ENCODE measurements at regions not wholly inside any gene's neighbourhood (a gene's known extent, or its start where the extent isn't known, plus 50 kb on each side); places are given as distances from the start of the nearest gene placed in this dataset.

DNA sequence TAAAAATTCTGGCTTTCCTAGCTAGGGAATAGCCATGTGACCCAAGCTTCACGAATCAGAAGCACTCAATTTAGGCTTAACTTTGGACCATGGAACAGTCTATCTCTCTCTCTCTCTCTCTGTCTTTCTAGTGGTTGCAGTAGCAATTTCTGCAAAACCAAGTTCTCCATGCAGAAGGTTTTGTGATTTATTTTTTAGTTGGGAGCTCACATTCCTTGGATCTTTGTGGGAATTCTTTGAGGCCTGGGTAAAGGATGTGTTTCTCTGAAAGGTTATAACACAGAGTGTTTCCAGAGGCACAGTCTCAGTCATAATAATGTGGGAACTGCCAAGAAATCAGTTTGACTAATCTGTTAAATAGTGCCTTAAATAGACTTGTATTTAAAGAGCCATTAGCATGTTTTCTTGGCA is 112.3 kb upstream of the COL11A1 start:
- H3K27me3 Mint-ChIP-seq (ENCODE audit: unreplicated experiment) = no peaks in the 10 kb centered on the region
- no peaks in the 10 kb centered on the region for H3K9me3 Mint-ChIP-seq (ENCODE audit: unreplicated experiment)
- no peak for DNase-seq
- no peak overlapping the region for H3K4me3 Mint-ChIP-seq (ENCODE audit: unreplicated experiment)
- TF ChIP-seq CTCF (IDR thresholded peaks at IDR 0.05; ENCODE audit: partially characterized antibody, unreplicated experiment) = no peak
- H3K27ac Mint-ChIP-seq (ENCODE audit: unreplicated experiment) = no peak overlapping the region
- no peaks in the 10 kb centered on the region for H3K36me3 Mint-ChIP-seq (ENCODE audit: unreplicated experiment)
- H3K4me1 Mint-ChIP-seq (ENCODE audit: low read depth, unreplicated experiment) = no peaks in the 10 kb centered on the region

GRCh38 chr1:103218821-103219220 is 110.5 kb upstream of the COL11A1 start:
- H3K4me1 Mint-ChIP-seq (ENCODE audit: low read depth, unreplicated experiment) = no peaks in the 10 kb centered on the region
- no peaks in the 10 kb centered on the region for H3K27me3 Mint-ChIP-seq (ENCODE audit: unreplicated experiment)
- no peak for DNase-seq
- TF ChIP-seq CTCF (IDR thresholded peaks at IDR 0.05; ENCODE audit: partially characterized antibody, unreplicated experiment) = no peak
- H3K27ac Mint-ChIP-seq (ENCODE audit: unreplicated experiment) = no peak overlapping the region
- H3K36me3 Mint-ChIP-seq (ENCODE audit: unreplicated experiment) = no peaks in the 10 kb centered on the region
- H3K9me3 Mint-ChIP-seq (ENCODE audit: unreplicated experiment) = no peaks in the 10 kb centered on the region
- H3K4me3 Mint-ChIP-seq (ENCODE audit: unreplicated experiment) = no peak overlapping the region

DNA sequence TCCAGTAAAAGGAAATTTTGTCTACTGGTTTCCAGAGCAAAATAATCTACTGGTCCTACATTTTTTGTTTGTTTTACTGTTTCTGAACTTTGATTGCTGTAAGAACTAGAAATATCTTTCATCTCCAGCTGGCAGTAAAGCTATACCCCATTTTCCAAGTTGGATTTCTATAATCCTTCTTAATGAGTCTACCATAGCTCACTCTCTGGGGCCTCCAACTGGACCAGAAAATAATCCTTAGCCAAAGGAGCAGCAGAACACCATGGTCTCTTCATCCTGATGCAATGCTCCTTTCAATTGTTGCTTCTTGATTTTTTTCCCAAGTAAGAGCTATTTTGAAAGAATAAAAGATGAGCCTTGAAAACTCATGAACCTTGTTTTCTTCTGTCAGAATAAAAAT is 110.0 kb upstream of the COL11A1 start:
- Mint-ChIP-seq H3K27me3 (ENCODE audit: unreplicated experiment) (no peaks in the 10 kb centered on the region), H3K4me1 (ENCODE audit: low read depth, unreplicated experiment) (no peaks in the 10 kb centered on the region), H3K36me3 (ENCODE audit: unreplicated experiment) (no peaks in the 10 kb centered on the region), H3K4me3 (ENCODE audit: unreplicated experiment) (no peak overlapping the region), H3K27ac (ENCODE audit: unreplicated experiment) (no peak overlapping the region), H3K9me3 (ENCODE audit: unreplicated experiment) (no peaks in the 10 kb centered on the region)
- no peak for DNase-seq
- no peak for TF ChIP-seq CTCF (IDR thresholded peaks at IDR 0.05; ENCODE audit: partially characterized antibody, unreplicated experiment)

DNA sequence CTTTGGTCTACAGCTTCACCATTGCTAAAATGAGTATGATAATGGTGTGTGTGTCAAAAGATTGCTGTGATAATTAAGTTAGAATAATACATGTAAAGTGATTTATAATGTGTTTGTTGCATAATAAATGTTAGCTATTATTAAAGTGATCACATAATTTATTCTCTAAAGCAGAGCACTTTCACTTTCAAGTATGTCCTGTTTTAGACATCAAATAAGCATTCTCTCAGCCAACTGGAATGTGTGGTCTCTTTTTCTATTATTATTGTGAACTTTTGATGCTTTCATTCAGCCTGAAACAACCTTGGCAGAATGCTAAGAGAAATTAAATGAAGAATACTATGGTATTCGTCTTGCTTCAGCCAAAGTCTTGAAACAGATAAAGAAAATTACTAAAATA is 102.8 kb upstream of the COL11A1 start:
- no peak for TF ChIP-seq CTCF (IDR thresholded peaks at IDR 0.05; ENCODE audit: partially characterized antibody, unreplicated experiment)
- Mint-ChIP-seq H3K27ac (ENCODE audit: unreplicated experiment) (no peak overlapping the region), H3K4me3 (ENCODE audit: unreplicated experiment) (no peak overlapping the region), H3K9me3 (ENCODE audit: unreplicated experiment) (no peaks in the 10 kb centered on the region), H3K27me3 (ENCODE audit: unreplicated experiment) (peaks cover 2% of the 10 kb centered on the region), H3K4me1 (ENCODE audit: low read depth, unreplicated experiment) (no peaks in the 10 kb centered on the region), H3K36me3 (ENCODE audit: unreplicated experiment) (no peaks in the 10 kb centered on the region)
- DNase-seq = no peak

- Mint-ChIP-seq H3K9me3 (ENCODE audit: unreplicated experiment) (no peaks in the 10 kb centered on the region), H3K36me3 (ENCODE audit: unreplicated experiment) (no peaks in the 10 kb centered on the region), H3K4me1 (ENCODE audit: low read depth, unreplicated experiment) (no peaks in the 10 kb centered on the region), H3K27ac (ENCODE audit: unreplicated experiment) (no peak overlapping the region), H3K4me3 (ENCODE audit: unreplicated experiment) (no peak overlapping the region), H3K27me3 (ENCODE audit: unreplicated experiment) (peaks cover 2% of the 10 kb centered on the region)
- no peak for DNase-seq
- TF ChIP-seq CTCF (IDR thresholded peaks at IDR 0.05; ENCODE audit: partially characterized antibody, unreplicated experiment) = no peak
Observed at GRCh38 chr1:103208844-103209243, 100.5 kb upstream of the COL11A1 start.

All from glutamatergic neuron (in vitro differentiated cells).